Gastrocnemius medialis (tissue), 4 donors: ENCODE measurements at regions not wholly inside any gene's neighbourhood (a gene's known extent, or its start where the extent isn't known, plus 50 kb on each side); places are given as distances from the start of the nearest gene placed in this dataset.
"Not testable (repeated sequence)": the region's sequence is repeated elsewhere in the genome, so short reads cannot be mapped to it uniquely, and the experiment has no call there.

ENCODE experiments used
- ATAC-seq, 2 donors: fragments of 150-250 bp; one replicate each; pipeline ENCODE4 v1.9.1; 2016
- DNase-seq, 2 donors: peaks; one replicate each; pipeline ENCODE4 v3.0.0-alpha.2; 2019
- H3K27ac ChIP-seq, 4 donors: fragments of 200-600 bp; sonication (generic); 1 replicate in 1 of 4; 2 replicates in 3 of 4; pipeline ENCODE4 v1.5.1; 2016 to 2018; ENCODE audit warnings: mild to moderate bottlenecking in 2 of 4, moderate library complexity in 1 of 4
- H3K27me3 ChIP-seq, 3 donors: fragments of 200-600 bp; sonication (generic) in 2 of 3; 1 replicate in 1 of 3; 2 replicates in 2 of 3; pipeline versions ENCODE4 v1.5.1 to v1.6.0; 2016 to 2019; ENCODE audit warnings: mild to moderate bottlenecking in 1 of 3, moderate library complexity in 1 of 3
- H3K36me3 ChIP-seq, 2 donors: fragments of 200-600 bp; sonication (generic) in 1 of 2; one replicate each; pipeline ENCODE4 v1.5.1; 2017 to 2018
- H3K4me1 ChIP-seq, 2 donors: fragments of 200-600 bp; sonication (generic) in 1 of 2; one replicate each; pipeline ENCODE4 v1.5.1; 2016 to 2017; ENCODE audit warnings: mild to moderate bottlenecking in 2 of 2
- H3K4me3 ChIP-seq, 4 donors: fragments of 200-600 bp; sonication (generic) in 3 of 4; 1 replicate in 1 of 4; 2 replicates in 3 of 4; pipeline ENCODE4 v1.5.1; 2016 to 2019; ENCODE audit warnings: mild to moderate bottlenecking in 2 of 4
- H3K9me3 ChIP-seq, 3 donors: fragments of 200-600 bp; sonication (generic) in 2 of 3; 1 replicate in 1 of 3; 2 replicates in 2 of 3; pipeline ENCODE4 v1.5.1; 2016 to 2019
- POLR2A ChIP-seq, 2 donors: fragments of 450-650 bp; IDR thresholded peaks; one replicate each; pipeline ENCODE4 v1.6.1; 2017; ENCODE audit warnings: antibody characterized with exemption in 2 of 2, mild to moderate bottlenecking in 2 of 2, moderate library complexity in 2 of 2
- in situ Hi-C, 4 donors: fragments of 200-750 bp; cut with MboI; loops; one replicate each; pipeline versions ENCODE4 v1.15.0 to v1.8.0; 2017; ENCODE audit warnings: low sequenced_read_pairs in 4 of 4
- intact Hi-C: fragments of 100-400 bp; cut with DNase I; formaldehyde crosslinking; loops from one replicate; pipeline ENCODE4 v1.15.1; 2023; ENCODE audit warnings: low total_unique reads
- TF ChIP-seq, protein P1 (sequence below), 5 experiments: fragments of 450-650 bp in 3 of 5; fragments of 200-600 bp in 2 of 5; sonication (generic) in 2 of 5; IDR thresholded peaks in 4 of 5; conservative IDR thresholded peaks in 1 of 5; 1 replicate in 4 of 5; 2 replicates in 1 of 5; pipeline ENCODE4 v1.5.1; 2016 to 2019; ENCODE audit warnings: antibody characterized with exemption in 5 of 5, mild to moderate bottlenecking in 3 of 5, moderate library complexity in 3 of 5

DNA sequence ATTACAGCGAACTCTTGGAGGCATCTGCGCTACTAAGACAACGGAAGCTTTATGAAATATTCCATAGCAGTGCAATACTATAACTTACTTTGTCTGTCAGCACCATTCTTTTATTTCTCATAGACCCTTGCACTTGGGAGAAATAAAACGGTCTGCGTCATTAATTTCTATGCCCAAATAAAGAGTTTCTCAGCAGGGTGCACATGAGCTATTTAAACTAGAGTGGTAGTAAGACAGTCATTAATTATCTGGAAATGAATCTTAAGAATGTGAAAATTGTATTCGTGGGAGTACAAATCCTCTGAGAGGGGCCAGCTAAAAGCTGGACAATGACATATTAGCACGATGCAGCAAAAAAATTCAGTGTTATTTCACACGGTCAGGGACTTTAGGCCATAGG, 903.4 kb upstream of the FOXG1 start:
- Histone ChIP-seq H3K9me3 (no peaks in the 10 kb centered on the region), H3K36me3 (no peaks in the 10 kb centered on the region), H3K4me1 (no peaks in the 10 kb centered on the region), H3K4me3 (no peak overlapping the region), H3K27me3 (no peaks in the 10 kb centered on the region), H3K27ac (no peak overlapping the region)
- in situ Hi-C loops: no loop called here
- ATAC-seq (no peak), DNase-seq (no peak)
- intact Hi-C loops: no loop called here
- no peak for TF ChIP-seq POLR2A (IDR thresholded peaks at IDR 0.05)
- TF ChIP-seq, protein P1, sequence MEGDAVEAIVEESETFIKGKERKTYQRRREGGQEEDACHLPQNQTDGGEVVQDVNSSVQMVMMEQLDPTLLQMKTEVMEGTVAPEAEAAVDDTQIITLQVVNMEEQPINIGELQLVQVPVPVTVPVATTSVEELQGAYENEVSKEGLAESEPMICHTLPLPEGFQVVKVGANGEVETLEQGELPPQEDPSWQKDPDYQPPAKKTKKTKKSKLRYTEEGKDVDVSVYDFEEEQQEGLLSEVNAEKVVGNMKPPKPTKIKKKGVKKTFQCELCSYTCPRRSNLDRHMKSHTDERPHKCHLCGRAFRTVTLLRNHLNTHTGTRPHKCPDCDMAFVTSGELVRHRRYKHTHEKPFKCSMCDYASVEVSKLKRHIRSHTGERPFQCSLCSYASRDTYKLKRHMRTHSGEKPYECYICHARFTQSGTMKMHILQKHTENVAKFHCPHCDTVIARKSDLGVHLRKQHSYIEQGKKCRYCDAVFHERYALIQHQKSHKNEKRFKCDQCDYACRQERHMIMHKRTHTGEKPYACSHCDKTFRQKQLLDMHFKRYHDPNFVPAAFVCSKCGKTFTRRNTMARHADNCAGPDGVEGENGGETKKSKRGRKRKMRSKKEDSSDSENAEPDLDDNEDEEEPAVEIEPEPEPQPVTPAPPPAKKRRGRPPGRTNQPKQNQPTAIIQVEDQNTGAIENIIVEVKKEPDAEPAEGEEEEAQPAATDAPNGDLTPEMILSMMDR (IDR thresholded peaks at IDR 0.05 in 4 of 5, conservative IDR thresholded peaks at IDR 0.05 in 1 of 5): no peak

DNA sequence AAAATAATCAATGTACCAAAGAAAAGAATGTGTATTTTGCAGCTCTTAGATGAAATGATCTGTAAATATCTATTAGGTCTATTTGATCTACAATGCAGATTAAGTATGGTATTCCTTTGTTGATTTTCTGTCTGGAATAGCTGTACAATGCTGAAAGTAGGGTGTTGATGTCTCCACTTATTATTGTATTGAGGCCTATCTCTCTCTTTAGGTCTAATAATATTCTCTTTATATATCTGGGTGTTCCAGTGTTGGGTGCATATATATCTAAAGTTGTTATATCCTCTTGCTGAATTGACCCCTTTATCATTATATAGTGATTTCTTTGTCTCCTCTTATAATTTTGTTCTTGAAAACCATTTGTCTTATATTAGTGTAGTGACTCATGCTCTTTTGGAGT, 885.5 kb upstream of the FOXG1 start:
- Histone ChIP-seq H3K4me3 (no peak overlapping the region), H3K27ac (no peak overlapping the region), H3K4me1 (no peaks in the 10 kb centered on the region), H3K9me3 (no peaks in the 10 kb centered on the region), H3K36me3 (no peaks in the 10 kb centered on the region), H3K27me3 (no peaks in the 10 kb centered on the region)
- ATAC-seq (no peak), DNase-seq (no peak)
- intact Hi-C loops (no loop called here), in situ Hi-C loops (no loop called here)
- TF ChIP-seq, protein P1 (IDR thresholded peaks at IDR 0.05 in 4 of 5, conservative IDR thresholded peaks at IDR 0.05 in 1 of 5): no peak
- TF ChIP-seq POLR2A (IDR thresholded peaks at IDR 0.05): no peak

DNA sequence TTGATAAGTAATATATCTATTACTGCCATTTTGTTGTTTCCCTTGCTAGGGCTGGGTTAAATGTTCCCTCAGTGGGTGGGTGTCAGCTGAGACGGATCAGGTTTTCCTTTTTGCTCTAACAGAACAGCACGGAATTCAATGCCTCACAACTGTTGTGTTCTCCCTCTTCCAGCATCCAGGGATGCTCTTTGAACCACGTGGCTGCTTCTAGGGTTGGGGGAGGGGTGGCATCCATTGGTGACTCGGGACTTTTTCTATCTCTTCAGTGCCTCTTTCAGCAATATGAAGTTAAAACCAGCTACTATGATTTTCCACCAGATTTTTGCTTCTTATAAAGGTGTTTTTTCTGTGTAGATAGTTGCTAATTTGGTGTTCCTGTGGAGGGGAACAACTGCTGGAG, 884.9 kb upstream of the FOXG1 start:
- no peak overlapping the region for H3K27ac ChIP-seq
- TF ChIP-seq, protein P1 (IDR thresholded peaks at IDR 0.05 in 4 of 5, conservative IDR thresholded peaks at IDR 0.05 in 1 of 5): no peak
- no peak for TF ChIP-seq POLR2A (IDR thresholded peaks at IDR 0.05)
- in situ Hi-C loops (no loop called here), intact Hi-C loops (no loop called here)
- no peaks in the 10 kb centered on the region for H3K27me3 ChIP-seq
- no peak overlapping the region for H3K4me3 ChIP-seq
- no peak for ATAC-seq
- H3K4me1 ChIP-seq: no peaks in the 10 kb centered on the region
- H3K36me3 ChIP-seq: no peaks in the 10 kb centered on the region
- no peaks in the 10 kb centered on the region for H3K9me3 ChIP-seq
- no peak for DNase-seq

DNA sequence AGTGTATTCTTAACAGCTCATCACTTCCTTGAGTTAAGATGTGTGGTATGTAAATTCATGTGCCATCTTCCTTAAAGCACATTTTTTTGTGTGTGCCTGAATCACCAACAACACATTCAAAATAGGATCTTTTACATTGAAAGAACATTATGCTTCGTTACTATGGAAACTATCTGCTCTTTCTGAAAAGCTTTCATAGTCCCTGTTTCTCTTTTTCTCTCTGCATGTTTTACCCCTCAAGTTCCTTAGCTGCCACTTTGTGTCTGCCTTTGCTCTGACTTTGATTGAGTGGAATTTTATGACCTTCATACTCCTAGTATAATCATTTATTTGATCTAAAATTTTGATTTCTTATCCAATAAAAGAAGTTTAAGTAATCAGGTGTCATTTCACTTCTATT, 880.3 kb upstream of the FOXG1 start:
- H3K27ac ChIP-seq: no peak overlapping the region
- no peak for DNase-seq
- no peak for ATAC-seq
- TF ChIP-seq POLR2A (IDR thresholded peaks at IDR 0.05): no peak
- TF ChIP-seq, protein P1 (IDR thresholded peaks at IDR 0.05 in 4 of 5, conservative IDR thresholded peaks at IDR 0.05 in 1 of 5): no peak
- H3K27me3 ChIP-seq: no peaks in the 10 kb centered on the region
- intact Hi-C loops: no loop called here
- in situ Hi-C loops: no loop called here
- no peaks in the 10 kb centered on the region for H3K9me3 ChIP-seq
- no peak overlapping the region for H3K4me3 ChIP-seq
- H3K4me1 ChIP-seq: no peaks in the 10 kb centered on the region
- H3K36me3 ChIP-seq: no peaks in the 10 kb centered on the region

DNA sequence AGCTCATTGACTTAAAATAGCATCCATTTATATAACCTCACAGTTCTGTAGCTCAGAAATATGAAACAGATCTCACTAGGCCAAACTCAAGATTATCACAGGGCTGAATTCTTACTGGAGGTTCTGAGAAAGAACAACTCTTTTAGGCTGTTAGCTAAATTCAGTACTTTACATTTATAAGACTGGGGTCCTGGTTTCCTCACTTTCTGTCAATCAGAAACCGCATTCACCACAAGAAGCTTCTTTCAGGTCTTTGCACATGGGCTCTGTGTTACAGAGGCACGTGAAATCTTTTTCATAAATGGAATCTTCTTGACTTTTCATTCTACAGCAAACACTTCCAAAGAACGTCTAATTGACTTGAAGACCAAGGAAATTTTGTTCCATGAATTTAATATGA, 876.3 kb upstream of the FOXG1 start:
- intact Hi-C loops: no loop called here
- Histone ChIP-seq H3K27me3 (no peaks in the 10 kb centered on the region), H3K4me1 (no peaks in the 10 kb centered on the region), H3K9me3 (no peaks in the 10 kb centered on the region), H3K27ac (no peak overlapping the region), H3K4me3 (no peak overlapping the region), H3K36me3 (no peaks in the 10 kb centered on the region)
- ATAC-seq (no peak), DNase-seq (no peak)
- TF ChIP-seq, protein P1 (IDR thresholded peaks at IDR 0.05 in 4 of 5, conservative IDR thresholded peaks at IDR 0.05 in 1 of 5): no peak
- no peak for TF ChIP-seq POLR2A (IDR thresholded peaks at IDR 0.05)
- in situ Hi-C loops: no loop called here

DNA sequence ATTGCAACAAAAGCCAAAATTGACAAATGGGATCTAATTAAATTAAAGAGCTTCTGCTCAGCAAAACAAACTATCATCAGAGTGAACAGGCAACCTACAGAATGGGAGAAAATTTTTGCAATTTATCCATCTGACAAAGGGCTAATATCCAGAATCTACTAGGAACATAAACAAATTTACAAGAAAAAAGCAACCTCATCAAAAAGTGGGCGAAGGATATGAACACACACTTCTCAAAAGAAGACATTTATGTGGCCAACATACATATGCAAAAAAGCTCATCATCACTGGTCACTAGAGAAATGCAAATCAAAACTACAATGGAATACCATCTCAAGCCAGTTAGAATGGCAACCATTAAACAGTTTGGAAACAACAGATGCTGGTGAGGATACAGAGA, 858.1 kb upstream of the FOXG1 start:
- H3K4me3 ChIP-seq, H3K9me3 ChIP-seq, H3K27ac ChIP-seq, H3K36me3 ChIP-seq, intact Hi-C loops, ATAC-seq, in situ Hi-C loops, DNase-seq, H3K4me1 ChIP-seq, H3K27me3 ChIP-seq: not testable (repeated sequence)
